ENCODE measurements at regions not wholly inside any gene's neighbourhood (a gene's known extent, or its start where the extent isn't known, plus 50 kb on each side); places are given as distances from the start of the nearest gene placed in this dataset.
A peak's percentile ranks its signal among the peaks of the same experiment; 100 is the strongest.

DNA sequence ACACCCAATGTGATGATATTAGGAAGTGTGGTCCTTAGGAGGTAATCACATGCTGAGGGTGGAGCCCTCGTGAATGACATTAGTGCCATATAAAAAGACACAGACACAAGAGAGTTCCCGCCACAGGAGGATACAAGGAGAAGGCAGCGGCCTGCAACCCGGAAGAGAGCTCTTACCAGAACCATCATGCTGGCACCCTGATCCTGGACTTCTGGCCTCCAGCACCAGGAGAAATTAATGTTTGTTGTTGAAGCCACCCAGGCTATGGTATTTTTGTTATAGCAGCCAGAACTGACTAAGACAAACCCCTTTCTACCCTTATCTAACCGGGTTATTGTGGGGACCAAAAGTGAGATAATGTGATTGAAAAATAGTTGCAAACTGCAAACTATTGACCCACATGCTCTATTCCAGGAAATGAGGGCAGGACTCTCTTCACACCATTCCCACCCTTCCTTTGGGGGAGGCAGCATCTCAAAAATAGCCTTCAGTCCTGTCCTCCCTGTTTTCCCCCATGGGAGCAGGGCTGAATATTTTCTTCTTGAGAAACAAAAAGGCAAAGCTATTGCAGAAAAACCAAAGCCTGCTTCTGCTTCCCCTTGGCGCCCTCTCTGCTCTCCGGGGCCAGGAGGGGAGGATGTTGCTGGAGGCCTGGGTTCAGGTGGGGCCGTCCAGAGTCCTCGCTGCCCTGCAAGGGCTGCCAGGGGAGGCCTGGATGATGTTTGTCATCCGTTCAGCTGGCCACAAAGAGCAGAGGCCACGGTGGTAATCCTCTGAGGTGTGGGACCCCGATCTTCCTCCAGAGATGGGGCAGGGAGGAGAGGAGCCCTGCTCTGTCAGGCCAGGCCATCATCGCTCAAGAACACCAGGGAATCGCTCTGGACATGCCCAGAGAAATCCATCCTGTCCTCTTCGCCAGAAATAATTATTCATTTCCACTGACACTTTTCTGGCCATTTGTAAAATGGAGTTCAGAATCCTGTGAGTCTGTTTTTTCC, 73.8 kb upstream of the HAAO start:
- H3K4me3 ChIP-seq (ENCODE audit: control insufficient read depth in 2 of 3, extremely low read depth in 1 of 3, insufficient read depth in 2 of 3, low read depth in 1 of 3, low read length in 3 of 3) = no peak overlapping the region
- H2AFZ ChIP-seq (ENCODE audit: control insufficient read depth, low read length) = peak overlapping the region; percentile 50
- dilution Hi-C loops (cut with MboI; ENCODE audit: extremely low pct_ligation_motif_present, low sequenced_read_pairs) = no loop called here
- no peaks in the 10 kb centered on the region for H3K9me1 ChIP-seq (ENCODE audit: control insufficient read depth, extremely low read depth, insufficient read depth, low read length)
- peaks cover 3% of the 10 kb centered on the region for H3K9me3 ChIP-seq (ENCODE audit: control insufficient read depth, low read depth, low read length)
- no peaks in the 10 kb centered on the region for H3K36me3 ChIP-seq (ENCODE audit: control insufficient read depth in 2 of 2, extremely low read depth in 1 of 2, insufficient read depth in 2 of 2, low read length in 2 of 2)
- TF ChIP-seq EZH2 (IDR thresholded peaks at IDR 0.05; ENCODE audit: low read length) (no peak), CTCF (optimal IDR thresholded peaks at IDR 0.05 in 1 of 3, IDR thresholded peaks at IDR 0.05 in 1 of 3, conservative IDR thresholded peaks at IDR 0.05 in 1 of 3; ENCODE audit: extremely low read depth in 1 of 3, insufficient read depth in 2 of 3, low read length in 3 of 3) (no peak)
- H3K9ac ChIP-seq (ENCODE audit: control insufficient read depth, extremely low read depth, insufficient read depth, low read length) = no peak overlapping the region
- no peak overlapping the region for H3K4me2 ChIP-seq (ENCODE audit: control insufficient read depth, extremely low read depth, insufficient read depth, low read depth, low read length)
- H3K27me3 ChIP-seq (ENCODE audit: control insufficient read depth, extremely low read depth, insufficient read depth, low read length) = no peaks in the 10 kb centered on the region
- H3K27ac ChIP-seq (ENCODE audit: control insufficient read depth, insufficient read depth, low read length) = no peak overlapping the region
- H3K4me1 ChIP-seq (ENCODE audit: control insufficient read depth, extremely low read depth, insufficient read depth, low read length) = peaks cover 14% of the 10 kb centered on the region
- no peaks in the 10 kb centered on the region for H4K20me1 ChIP-seq (ENCODE audit: control insufficient read depth, extremely low read depth, insufficient read depth, low read length)
- DNase-seq (ENCODE audit: low read depth, low spot score) (no peak), FAIRE-seq (no peak)
- H3K79me2 ChIP-seq (ENCODE audit: control insufficient read depth, insufficient read depth, low read length) = no peaks in the 10 kb centered on the region

DNA sequence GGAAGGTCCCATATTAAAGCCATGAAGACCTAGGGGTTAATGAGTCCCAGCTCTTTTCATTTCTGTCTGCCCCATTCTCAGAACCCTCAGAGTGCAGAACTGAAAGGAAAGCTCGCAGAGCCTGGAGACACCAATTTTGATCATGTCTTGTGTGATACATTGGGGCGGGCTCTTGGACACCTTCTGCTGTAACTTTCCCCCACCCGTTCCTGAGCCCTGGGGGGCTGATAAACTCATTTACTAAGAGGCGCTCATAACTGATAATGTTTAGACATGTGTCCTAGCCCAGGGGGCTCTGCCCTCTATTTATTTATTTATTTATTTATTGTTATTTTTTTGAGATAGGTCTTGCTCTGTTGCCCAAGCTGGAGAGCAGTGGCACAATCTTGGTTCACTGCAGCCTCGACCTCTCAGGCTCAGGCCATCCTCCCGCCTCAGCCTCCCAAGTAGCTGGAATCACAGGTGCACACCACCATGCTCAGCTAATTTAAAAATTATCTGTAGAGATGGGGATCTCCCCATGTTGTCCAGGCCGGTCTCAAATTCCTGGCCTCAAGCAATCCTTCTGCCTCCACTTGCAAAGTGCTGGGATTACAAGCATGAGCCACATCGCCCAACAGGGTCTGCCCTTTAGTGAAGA, 72.4 kb upstream of the HAAO start:
- no peak overlapping the region for H3K4me3 ChIP-seq (ENCODE audit: control insufficient read depth in 2 of 3, extremely low read depth in 1 of 3, insufficient read depth in 2 of 3, low read depth in 1 of 3, low read length in 3 of 3)
- no peaks in the 10 kb centered on the region for H3K9me1 ChIP-seq (ENCODE audit: control insufficient read depth, extremely low read depth, insufficient read depth, low read length)
- no peaks in the 10 kb centered on the region for H3K27me3 ChIP-seq (ENCODE audit: control insufficient read depth, extremely low read depth, insufficient read depth, low read length)
- peaks cover 3% of the 10 kb centered on the region for H3K9me3 ChIP-seq (ENCODE audit: control insufficient read depth, low read depth, low read length)
- H3K27ac ChIP-seq (ENCODE audit: control insufficient read depth, insufficient read depth, low read length) = no peak overlapping the region
- no peak overlapping the region for H3K9ac ChIP-seq (ENCODE audit: control insufficient read depth, extremely low read depth, insufficient read depth, low read length)
- H3K4me1 ChIP-seq (ENCODE audit: control insufficient read depth, extremely low read depth, insufficient read depth, low read length) = peaks cover 22% of the 10 kb centered on the region
- no peaks in the 10 kb centered on the region for H3K79me2 ChIP-seq (ENCODE audit: control insufficient read depth, insufficient read depth, low read length)
- FAIRE-seq (no peak), DNase-seq (ENCODE audit: low read depth, low spot score) (no peak)
- no peaks in the 10 kb centered on the region for H3K36me3 ChIP-seq (ENCODE audit: control insufficient read depth in 2 of 2, extremely low read depth in 1 of 2, insufficient read depth in 2 of 2, low read length in 2 of 2)
- H4K20me1 ChIP-seq (ENCODE audit: control insufficient read depth, extremely low read depth, insufficient read depth, low read length) = no peaks in the 10 kb centered on the region
- H2AFZ ChIP-seq (ENCODE audit: control insufficient read depth, low read length) = no peak overlapping the region
- no peak overlapping the region for H3K4me2 ChIP-seq (ENCODE audit: control insufficient read depth, extremely low read depth, insufficient read depth, low read depth, low read length)
- TF ChIP-seq EZH2 (IDR thresholded peaks at IDR 0.05; ENCODE audit: low read length) (no peak), CTCF (optimal IDR thresholded peaks at IDR 0.05 in 1 of 3, IDR thresholded peaks at IDR 0.05 in 1 of 3, conservative IDR thresholded peaks at IDR 0.05 in 1 of 3; ENCODE audit: extremely low read depth in 1 of 3, insufficient read depth in 2 of 3, low read length in 3 of 3) (no peak)
- dilution Hi-C loops (cut with MboI; ENCODE audit: extremely low pct_ligation_motif_present, low sequenced_read_pairs) = no loop called here

Data from keratinocyte (primary cell).